HEK293T (cell line): ENCODE measurements at regions not wholly inside any gene's neighbourhood (a gene's known extent, or its start where the extent isn't known, plus 50 kb on each side); places are given as distances from the start of the nearest gene placed in this dataset.

ENCODE experiments used
- CTCF ChIA-PET: fragments of 350-600 bp; formaldehyde crosslinking; extraction: SDS; loops from one replicate; lab custom pipeline; 2021; ENCODE audit warnings: antibody characterized with exemption, inconsistent platforms; lab: Yijun Ruan, JAX
- POLR2A ChIA-PET: fragments of 350-600 bp; formaldehyde crosslinking; extraction: SDS; loops from one replicate; lab custom pipeline; 2020; ENCODE audit warnings: antibody characterized with exemption, inconsistent platforms; lab: Yijun Ruan, JAX
- DNase-seq: peaks from one replicate; pipeline ENCODE4 v3.0.0; 2012; ENCODE audit warnings: mixed read lengths; ENCODE audit errors: extremely low spot score
- ARNT ChIP-seq: fragments of 450-650 bp; IDR thresholded peaks from 2 replicates; pipeline ENCODE4 v1.6.1; 2017; ENCODE audit warnings: mild to moderate bottlenecking
- BHLHE40 ChIP-seq: fragments of 450-650 bp; IDR thresholded peaks from 2 replicates; pipeline ENCODE4 v1.6.1; 2016; ENCODE audit warnings: mild to moderate bottlenecking, moderate library complexity, borderline replicate concordance
- CTBP1 ChIP-seq: fragments of 450-650 bp; IDR thresholded peaks from 2 replicates; pipeline ENCODE4 v1.6.1; 2016; ENCODE audit warnings: borderline replicate concordance
- ELF4 ChIP-seq: fragments of 450-650 bp; IDR thresholded peaks from 2 replicates; pipeline ENCODE4 v1.6.1; 2017; ENCODE audit warnings: antibody characterized with exemption
- FOXA1 ChIP-seq: fragments of 450-650 bp; IDR thresholded peaks from 2 replicates; pipeline ENCODE4 v1.6.1; 2016; ENCODE audit warnings: mild to moderate bottlenecking
- FOXK2 ChIP-seq: fragments of 450-650 bp; IDR thresholded peaks from 2 replicates; pipeline ENCODE4 v1.6.1; 2016; ENCODE audit warnings: mild to moderate bottlenecking
- FOXM1 ChIP-seq: fragments of 450-650 bp; IDR thresholded peaks from 2 replicates; pipeline ENCODE4 v1.6.1; 2017; ENCODE audit warnings: mild to moderate bottlenecking, borderline replicate concordance
- HDGF ChIP-seq: fragments of 450-650 bp; IDR thresholded peaks from 2 replicates; pipeline ENCODE4 v1.6.1; 2017; ENCODE audit warnings: antibody characterized with exemption, borderline replicate concordance
- L3MBTL2 ChIP-seq: fragments of 450-650 bp; conservative IDR thresholded peaks from 2 replicates; pipeline ENCODE4 v1.6.1; 2016; ENCODE audit warnings: mild to moderate bottlenecking
- LEF1 ChIP-seq: fragments of 450-650 bp; IDR thresholded peaks from 2 replicates; pipeline ENCODE4 v1.6.1; 2017; ENCODE audit warnings: mild to moderate bottlenecking, borderline replicate concordance
- NFRKB ChIP-seq: fragments of 450-650 bp; IDR thresholded peaks from 2 replicates; pipeline ENCODE4 v1.6.1; 2016; ENCODE audit warnings: mild to moderate bottlenecking, moderate library complexity
- SP1 ChIP-seq: fragments of 450-650 bp; IDR thresholded peaks from 2 replicates; pipeline ENCODE4 v1.6.1; 2017
- SUZ12 ChIP-seq: fragments of 450-650 bp; IDR thresholded peaks from 2 replicates; pipeline ENCODE4 v1.6.1; 2016; ENCODE audit warnings: mild to moderate bottlenecking
- TARDBP ChIP-seq: fragments of 450-650 bp; IDR thresholded peaks from 2 replicates; pipeline ENCODE4 v1.6.1; 2016
- ZNF384 ChIP-seq: fragments of 450-650 bp; IDR thresholded peaks from 2 replicates; pipeline ENCODE4 v1.6.1; 2016
- TF ChIP-seq, protein P1 (sequence below): fragments of 450-650 bp; IDR thresholded peaks from 2 replicates; pipeline ENCODE4 v1.6.1; 2016

DNA sequence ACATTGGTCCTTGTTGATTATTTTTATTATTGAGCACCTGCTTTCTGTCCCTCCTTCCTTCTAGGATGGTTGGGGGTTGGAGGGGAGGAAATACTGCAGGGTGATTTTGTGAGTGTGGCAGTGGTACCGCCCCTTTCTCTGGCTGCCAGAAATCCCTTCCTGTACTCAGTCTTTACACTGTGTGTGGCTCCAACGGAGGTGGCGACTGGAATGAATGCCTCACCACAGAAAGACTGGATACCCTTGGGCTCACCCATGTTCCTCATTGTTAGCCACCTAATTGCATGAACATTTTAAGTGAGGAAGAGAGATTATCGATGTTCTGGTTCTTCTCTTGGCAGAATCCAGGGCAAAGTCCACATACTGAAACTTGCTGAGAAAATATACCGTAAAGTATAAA lies 272.0 kb upstream of the E2F7 start:
- no peak for TF ChIP-seq L3MBTL2
- no peak for TF ChIP-seq ZNF384
- TF ChIP-seq SP1: no peak
- no peak for TF ChIP-seq FOXA1
- TF ChIP-seq NFRKB: no peak
- TF ChIP-seq, protein P1, sequence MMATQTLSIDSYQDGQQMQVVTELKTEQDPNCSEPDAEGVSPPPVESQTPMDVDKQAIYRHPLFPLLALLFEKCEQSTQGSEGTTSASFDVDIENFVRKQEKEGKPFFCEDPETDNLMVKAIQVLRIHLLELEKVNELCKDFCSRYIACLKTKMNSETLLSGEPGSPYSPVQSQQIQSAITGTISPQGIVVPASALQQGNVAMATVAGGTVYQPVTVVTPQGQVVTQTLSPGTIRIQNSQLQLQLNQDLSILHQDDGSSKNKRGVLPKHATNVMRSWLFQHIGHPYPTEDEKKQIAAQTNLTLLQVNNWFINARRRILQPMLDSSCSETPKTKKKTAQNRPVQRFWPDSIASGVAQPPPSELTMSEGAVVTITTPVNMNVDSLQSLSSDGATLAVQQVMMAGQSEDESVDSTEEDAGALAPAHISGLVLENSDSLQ: no peak
- no peak for TF ChIP-seq TARDBP
- no peak for TF ChIP-seq CTBP1
- TF ChIP-seq ELF4: no peak
- no peak for TF ChIP-seq FOXM1
- TF ChIP-seq HDGF: no peak
- TF ChIP-seq FOXK2: no peak
- TF ChIP-seq LEF1: no peak
- no peak for TF ChIP-seq BHLHE40
- TF ChIP-seq SUZ12: no peak
- TF ChIP-seq ARNT: no peak
- ChIA-PET CTCF (no interaction called here), POLR2A (no interaction called here)
- DNase-seq: no peak

DNA sequence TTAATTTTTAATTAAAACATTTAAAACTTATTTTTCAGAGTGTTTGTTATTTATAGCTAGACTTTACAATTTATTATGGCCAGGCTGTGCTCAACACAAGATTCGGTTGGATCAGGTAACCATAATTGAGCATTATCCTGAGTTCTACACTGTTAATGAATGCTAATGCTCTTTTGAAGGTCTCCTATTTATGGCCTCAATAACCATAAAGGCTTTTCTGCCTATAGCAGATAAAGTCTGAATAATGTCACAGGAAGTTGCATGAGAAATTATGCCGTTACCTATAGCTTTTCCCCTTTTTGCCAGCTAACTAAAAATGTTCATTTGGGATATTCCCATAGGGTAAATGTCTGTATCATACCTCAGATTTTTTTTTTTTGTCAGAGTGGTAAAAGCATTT lies 269.4 kb upstream of the E2F7 start:
- CTCF ChIA-PET: no interaction called here
- DNase-seq: no peak
- POLR2A ChIA-PET: no interaction called here
- no peak for TF ChIP-seq ZNF384
- no peak for TF ChIP-seq ELF4
- TF ChIP-seq, protein P1: no peak
- no peak for TF ChIP-seq HDGF
- no peak for TF ChIP-seq FOXA1
- TF ChIP-seq SP1: no peak
- TF ChIP-seq L3MBTL2: no peak
- no peak for TF ChIP-seq FOXM1
- no peak for TF ChIP-seq SUZ12
- TF ChIP-seq NFRKB: no peak
- TF ChIP-seq ARNT: no peak

DNA sequence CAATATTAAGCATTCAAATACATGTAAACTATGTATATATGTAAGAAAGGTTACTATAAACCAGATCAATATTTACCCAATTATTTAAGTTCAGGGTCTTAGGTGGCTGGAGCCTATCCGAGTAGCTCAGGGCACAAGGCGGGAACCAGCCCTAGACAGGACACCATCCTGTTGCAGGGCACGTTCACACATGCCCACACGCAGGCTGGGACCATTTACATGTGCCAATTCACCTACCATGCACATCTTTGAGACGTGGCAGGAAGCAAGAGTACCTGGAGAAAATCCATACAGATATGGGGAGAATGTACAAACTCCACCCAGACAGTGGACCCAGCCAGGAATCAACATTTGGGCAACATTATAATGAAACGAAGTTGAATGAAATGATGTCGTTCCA lies 263.0 kb upstream of the E2F7 start:
- no peak for TF ChIP-seq NFRKB
- no peak for TF ChIP-seq ZNF384
- TF ChIP-seq FOXM1: no peak
- TF ChIP-seq FOXK2: no peak
- TF ChIP-seq SUZ12: no peak
- TF ChIP-seq LEF1: no peak
- no peak for TF ChIP-seq ARNT
- TF ChIP-seq SP1: no peak
- TF ChIP-seq ELF4: no peak
- TF ChIP-seq FOXA1: no peak
- TF ChIP-seq L3MBTL2: no peak
- CTCF ChIA-PET: no interaction called here
- DNase-seq: no peak
- POLR2A ChIA-PET: no interaction called here

DNA sequence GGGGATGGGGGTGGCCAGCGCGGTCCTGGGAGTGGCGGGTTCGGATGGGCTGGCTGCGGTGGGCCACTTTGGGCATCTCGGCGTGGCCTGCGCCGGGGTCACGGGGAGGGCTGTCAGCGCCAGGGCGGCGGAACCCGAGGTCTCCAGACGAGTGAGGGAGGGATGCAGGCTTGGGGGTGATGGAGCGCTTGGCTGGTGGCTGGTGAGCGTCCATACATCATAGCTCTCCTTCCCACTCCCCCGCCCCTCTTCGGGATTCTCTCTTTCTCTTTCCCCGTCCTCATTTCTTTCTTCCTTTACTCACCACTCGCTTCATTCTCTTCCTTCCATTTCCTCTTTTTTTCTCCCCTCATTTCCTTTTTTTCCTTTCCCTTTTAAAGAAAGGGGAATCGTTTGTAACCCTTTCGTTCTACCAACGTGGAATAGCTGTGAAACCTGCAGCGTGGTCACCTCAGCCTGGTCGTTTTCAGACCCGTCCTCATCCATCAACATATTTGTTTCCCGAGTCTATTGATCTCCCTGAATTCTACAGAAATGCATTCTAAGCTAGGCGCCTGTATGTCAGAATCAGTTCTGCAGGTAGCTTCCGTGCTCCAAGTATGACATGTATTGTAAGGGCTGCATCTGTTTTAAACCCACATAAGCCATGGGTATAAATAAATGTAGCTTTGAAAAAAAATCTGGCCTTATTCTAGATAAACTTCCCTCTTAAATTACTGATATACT lies 260.3 kb upstream of the E2F7 start:
- ChIA-PET CTCF (interaction anchor here (0.8 kb wide), 2 partner anchors 557 to 1622 kb away, joined by 4 to 6 read pairs; no protein-coding TSS in a partner anchor), POLR2A (no interaction called here)
- DNase-seq: peak; percentile 21
- no peak for TF ChIP-seq NFRKB

DNA sequence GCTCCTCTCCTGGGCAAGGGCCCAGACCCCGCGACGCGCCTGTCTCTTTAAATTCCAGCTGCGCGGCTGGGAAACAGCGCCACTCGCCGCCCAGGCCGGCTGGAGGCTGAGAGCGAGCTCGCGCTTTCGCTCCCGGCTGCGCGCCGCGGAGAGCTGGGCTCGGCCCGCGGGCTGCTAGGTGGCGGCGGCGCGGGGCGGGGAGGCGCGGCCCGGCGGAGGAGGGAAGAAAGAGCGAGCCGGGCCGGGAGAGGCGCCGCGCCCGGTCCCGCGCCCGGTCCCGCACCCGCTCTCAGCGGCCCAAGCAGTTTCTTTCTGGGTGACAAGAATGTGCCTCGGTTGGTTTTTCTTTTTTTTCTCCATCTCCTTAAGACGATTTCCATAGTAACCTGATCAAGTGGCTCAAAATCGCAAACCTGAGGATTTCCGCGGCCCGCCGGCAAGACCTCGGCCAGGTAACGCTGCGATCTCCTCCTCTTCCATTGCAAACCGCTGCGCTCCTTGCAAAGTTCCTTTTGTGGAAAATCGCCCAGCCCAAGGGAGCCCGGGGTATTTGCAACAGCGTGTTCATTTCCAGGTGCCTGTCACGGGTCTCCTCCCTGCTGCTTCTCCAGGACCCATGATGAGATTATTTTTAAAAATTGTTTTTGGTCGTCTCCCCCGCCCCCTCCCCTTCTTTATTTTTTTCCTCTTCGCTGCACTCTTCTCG lies 259.5 kb upstream of the E2F7 start:
- POLR2A ChIA-PET: no interaction called here
- TF ChIP-seq ARNT: no peak
- no peak for TF ChIP-seq L3MBTL2
- TF ChIP-seq SUZ12: no peak
- TF ChIP-seq FOXM1: no peak
- TF ChIP-seq, protein P1: no peak
- TF ChIP-seq FOXA1: no peak
- TF ChIP-seq LEF1: no peak
- DNase-seq: peak; percentile 86
- CTCF ChIA-PET: interaction anchor here (0.9 to 1.5 kb wide), 2 partner anchors 10 to 17 kb away, joined by 4 to 8 read pairs; no protein-coding TSS in a partner anchor

DNA sequence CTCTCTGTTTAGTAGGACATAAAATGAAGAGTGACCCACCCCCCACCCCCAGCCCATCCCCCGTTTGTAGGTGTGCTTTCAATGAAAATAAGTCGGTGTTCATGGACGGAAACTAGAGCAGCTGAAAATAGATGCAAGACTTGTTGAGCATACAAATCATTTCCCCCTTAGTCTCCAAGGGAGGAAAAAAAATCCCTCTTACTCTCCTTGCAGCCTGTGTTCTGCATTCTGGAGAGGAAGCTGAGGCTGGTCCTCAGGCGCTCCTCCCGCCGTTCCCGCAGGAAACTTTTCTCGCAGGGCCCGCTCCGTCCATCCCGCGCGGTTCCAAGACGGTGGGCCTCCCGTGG lies 259.0 kb upstream of the E2F7 start:
- no peak for DNase-seq
- no peak for TF ChIP-seq SP1
- TF ChIP-seq FOXA1: no peak
- no peak for TF ChIP-seq L3MBTL2
- TF ChIP-seq ZNF384: no peak
- TF ChIP-seq NFRKB: no peak
- no peak for TF ChIP-seq LEF1
- TF ChIP-seq FOXK2: no peak
- no peak for TF ChIP-seq TARDBP
- TF ChIP-seq FOXM1: no peak
- no peak for TF ChIP-seq HDGF
- TF ChIP-seq ARNT: no peak
- no peak for TF ChIP-seq BHLHE40
- ChIA-PET POLR2A (no interaction called here), CTCF (interaction anchor here (0.9 to 1.5 kb wide), 2 partner anchors 9 to 16 kb away, joined by 4 to 8 read pairs; no protein-coding TSS in a partner anchor)
